Stimulated activated CD4-positive, alpha-beta T cell treated with anti-CD3 and anti-CD28 coated beads, Interleukin-15, amount 100 ng/mL, for 1 hour (primary cell): ENCODE measurements at regions not wholly inside any gene's neighbourhood (a gene's known extent, or its start where the extent isn't known, plus 50 kb on each side); places are given as distances from the start of the nearest gene placed in this dataset.

ENCODE experiments used
- DNase-seq, 2 donors: peaks; one replicate each; pipeline ENCODE4 v3.0.0-alpha.2; 2020; ENCODE audit warnings: low read depth in 1 of 2, low spot score in 1 of 2

DNA sequence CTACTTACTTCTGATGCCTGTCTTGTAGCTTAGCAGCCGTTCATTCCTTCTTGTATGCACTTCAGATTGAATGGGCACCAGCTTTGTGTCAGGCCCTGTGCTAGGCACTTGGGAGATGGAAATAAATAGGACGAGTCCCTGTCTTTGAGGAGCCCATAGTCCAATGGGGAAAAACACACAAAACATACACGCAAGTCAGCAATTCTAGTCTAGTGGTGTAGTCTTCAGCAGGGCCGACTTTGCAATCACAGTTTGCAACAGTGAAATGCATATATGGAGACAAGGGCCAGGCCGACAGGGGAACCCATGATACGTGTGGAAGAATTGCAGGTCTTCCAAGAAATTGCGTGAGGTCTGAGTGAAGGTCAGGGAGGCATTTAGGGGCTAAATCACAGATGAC lies 262.6 kb downstream of the MAF start:
- no peak for DNase-seq

DNA sequence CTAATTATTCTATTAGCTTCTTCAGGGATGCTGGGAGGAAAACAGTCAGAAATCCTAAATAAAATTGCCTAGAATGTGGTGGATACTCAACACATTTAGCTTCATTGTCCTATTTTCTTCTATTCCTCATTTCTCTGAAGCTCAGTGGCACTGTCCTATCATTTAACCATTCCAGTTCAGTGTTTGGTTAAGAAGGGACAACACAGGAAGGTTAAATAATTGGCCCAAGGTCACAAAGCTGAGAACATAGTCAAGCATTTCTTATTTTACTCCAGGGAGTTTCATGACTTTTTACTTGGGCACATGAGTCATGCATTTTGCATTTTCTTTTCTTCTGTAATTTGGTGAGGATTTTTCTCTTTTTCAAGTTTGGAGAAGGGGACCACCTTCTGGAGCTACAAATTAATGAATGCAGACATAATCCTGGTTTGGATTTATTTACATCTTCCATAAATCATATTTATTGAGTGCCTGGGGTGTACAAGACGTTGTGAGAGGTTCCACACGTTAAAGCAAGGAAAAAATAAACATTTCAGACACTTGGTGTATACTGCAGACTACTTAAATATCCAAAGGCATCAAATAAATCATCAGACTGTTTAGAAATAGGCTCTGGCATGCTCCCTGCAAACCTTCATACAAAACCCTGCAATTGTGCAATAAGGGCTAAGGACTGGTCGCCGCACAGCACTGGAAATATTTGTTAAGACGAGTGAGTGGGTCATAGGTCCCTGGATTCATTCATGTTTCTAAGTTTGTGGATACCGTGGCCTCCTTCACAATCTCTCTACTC lies 263.9 kb downstream of the MAF start:
- DNase-seq, result no peak

DNA sequence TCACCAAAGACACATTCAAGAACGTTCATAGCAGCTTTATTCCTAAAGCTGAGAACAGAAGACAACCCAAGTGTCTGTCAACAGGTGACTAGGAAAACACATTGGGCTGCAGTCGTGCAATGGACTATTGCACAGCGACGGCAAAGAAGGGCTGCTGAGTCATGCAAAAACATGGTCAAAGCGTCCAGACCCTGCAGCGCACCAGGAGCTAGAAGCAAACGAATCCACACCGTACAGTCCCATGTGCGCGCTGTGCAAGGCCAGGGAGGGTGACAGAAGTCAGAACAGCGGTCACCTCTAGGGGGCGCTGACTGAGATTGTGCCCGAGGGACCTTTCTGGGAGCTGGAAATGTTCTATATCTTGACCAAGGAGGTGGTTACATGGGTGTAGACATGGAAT lies 266.4 kb downstream of the MAF start:
- peak in 1 of 2 donors; percentile 16 for DNase-seq

DNA sequence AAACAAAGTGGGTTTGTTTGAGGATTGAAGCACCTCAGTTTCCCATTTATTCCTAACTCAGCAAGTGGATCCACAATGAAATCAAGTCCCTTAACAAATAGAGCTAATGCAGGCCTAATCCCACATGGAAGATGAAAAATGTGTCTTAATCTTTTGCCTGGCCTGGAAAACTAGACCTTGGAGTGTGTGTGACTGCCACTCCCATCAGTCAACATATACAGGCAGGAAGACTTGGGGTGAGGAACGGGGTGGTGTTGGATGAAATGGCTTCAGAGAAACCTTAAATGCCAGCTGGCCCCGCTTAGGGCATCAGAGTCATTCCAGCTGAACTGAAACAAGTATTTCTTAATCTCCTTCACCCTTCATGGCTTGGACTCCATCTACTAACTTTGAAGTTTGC lies 269.5 kb downstream of the MAF start:
- DNase-seq, result no peak

DNA sequence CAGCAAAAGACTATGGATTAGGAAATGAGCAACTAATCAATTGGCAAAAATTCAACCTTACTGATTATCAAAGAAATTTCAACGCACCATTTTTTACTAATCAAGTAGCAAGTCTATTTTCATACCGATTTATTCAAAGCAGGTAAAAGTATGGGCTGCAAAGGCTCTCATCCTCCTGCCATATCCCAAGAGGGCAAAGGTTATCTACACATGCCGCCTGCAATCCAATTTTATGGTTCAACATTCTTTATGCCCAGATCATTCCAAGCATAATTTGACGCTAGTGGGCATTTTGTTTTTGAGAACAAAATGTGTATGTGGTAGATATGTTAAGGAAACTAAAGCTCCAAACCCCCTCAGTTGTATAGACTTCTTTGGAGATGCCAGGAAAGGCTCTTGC lies 270.6 kb downstream of the MAF start:
- no peak for DNase-seq

DNA sequence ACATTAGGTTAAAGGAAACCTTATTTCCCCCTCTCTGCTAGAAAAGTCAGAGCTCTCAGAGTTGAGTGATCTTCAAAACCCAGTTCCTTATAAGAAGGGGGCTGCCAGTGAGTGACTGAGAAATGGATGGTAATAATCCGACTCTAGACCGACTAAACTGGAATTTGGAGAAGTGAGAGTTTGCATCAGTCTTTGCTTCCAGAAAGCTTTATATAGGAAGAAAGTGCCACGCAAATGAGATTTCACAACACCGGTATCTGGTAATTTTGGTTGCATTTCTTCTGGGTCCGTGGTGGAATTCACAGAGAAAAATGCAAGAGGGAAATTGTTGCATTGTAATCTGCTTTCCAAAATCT lies 271.4 kb downstream of the MAF start:
- no peak for DNase-seq

DNA sequence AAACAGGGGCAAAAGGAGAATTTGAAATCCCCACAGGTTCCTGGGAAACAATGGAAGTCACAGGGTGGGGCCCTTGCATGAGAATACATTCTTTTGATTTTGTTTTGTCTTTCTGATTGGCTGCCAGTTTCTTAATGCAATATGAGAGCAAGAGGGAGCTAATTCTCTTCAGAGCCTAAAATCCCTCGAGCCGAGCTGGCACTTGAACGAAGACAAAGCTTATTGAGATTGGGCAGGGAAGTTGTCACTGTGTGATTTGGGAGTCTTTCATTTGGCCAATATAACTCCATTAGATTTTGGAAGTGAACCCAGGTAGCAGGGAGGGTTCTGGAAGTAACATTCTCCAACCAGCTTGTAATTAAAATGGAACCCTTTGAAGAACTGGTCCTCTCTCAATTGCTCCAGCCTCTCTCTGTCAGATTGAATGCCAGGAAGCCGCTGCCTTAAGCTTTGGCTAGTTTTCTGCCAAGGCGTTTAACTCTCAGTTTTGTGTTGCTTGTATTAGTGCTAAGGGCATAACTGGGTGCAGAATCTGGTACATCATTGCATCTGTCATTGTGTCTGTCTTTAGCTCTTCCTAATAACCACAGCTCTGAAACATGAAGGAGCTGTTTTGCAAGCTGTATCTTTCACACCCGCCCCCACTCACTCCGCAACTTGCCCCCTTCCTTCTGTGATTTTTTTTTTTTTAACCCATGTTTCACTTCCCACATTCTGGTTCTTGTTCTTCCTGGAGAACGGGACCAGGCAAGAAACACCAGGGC lies 272.0 kb downstream of the MAF start:
- no peak for DNase-seq

DNA sequence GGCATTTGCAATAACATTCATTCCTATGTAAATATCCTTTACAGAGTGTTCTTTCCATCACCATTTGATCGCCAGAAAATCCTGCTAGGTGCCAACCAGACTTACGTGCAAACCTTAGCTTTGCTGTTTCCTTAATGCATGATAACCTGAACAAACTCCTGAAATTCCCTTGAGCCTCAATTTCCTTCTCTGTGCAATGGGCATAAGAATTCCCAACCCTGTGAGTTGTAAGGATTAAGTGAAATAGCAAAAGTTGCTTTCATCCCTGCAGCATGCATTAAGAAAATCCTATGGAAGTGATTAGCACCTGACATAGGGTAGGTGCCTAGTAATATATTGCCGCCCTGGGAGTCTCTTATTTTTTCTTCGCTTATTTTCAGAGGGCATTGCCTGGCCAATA lies 272.7 kb downstream of the MAF start:
- DNase-seq, result no peak

DNA sequence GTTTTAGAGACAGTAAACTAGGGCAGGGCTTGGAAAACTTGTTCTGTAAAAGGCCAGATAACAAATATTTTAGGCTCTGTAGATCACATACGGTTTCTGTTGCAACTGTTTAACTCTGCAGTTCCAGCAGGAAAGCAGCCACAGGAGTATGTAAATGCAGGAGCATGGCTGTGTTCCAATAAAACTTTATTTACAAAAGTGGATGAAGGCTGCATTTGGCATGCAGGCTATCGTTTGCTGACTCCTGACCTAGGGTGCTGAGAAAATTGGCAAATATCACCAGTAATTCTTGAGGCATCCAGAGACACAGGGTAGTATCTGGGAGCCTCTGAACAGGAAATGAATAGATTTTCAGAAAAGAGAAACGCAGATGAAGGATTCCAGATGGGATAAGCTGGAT lies 274.0 kb downstream of the MAF start:
- no peak for DNase-seq

DNA sequence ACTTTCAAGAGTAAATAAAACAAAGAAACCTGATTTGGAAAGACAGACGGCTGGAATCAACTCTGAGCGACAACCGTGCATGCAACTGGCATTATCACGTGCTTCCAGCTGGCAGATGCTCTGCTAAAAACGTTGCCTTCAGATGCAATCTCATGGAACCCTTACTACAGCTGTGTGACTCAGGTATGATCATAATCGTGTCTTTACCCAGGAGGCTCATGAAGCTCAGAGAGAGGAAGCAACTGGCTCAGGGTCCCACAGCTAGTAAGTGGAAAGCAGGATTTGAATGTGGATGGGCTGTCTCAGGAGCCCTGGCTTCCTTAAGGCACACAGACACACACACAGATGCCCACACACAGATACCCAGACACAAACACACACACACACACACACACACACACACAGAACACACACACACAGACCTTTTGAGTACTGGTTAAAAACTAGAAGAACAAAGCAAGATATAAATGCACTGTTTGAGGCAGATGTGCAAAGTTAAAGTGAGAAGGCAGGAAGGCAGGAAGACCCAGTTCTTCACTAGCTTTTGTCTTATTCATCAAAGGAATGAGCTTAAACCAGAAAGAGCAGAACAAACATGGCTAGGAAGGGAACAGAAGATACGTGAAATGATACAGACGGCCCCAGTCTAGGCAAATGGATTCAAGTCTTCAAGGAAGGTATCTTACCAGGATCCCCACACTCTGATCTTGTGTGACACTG lies 275.2 kb downstream of the MAF start:
- no peak for DNase-seq

DNA sequence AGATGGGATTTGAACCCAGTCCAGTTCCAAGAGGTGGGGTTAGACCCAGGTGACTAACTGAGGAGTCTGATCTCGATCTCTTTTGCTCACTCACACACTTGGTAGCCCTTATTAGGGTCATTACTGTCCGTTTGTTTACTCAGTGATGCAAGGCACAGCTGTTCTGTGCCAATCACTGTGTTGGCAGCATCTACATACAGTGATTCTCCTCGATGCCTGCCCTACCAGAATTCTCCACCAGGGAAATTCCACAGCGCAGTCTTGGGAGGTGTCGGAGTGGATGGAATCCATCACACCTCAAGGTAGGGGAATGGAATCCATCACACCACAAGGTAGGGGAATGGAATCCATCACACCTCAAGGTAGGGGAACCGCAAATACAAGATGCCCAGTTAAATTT lies 279.6 kb downstream of the MAF start:
- DNase-seq, result no peak

DNA sequence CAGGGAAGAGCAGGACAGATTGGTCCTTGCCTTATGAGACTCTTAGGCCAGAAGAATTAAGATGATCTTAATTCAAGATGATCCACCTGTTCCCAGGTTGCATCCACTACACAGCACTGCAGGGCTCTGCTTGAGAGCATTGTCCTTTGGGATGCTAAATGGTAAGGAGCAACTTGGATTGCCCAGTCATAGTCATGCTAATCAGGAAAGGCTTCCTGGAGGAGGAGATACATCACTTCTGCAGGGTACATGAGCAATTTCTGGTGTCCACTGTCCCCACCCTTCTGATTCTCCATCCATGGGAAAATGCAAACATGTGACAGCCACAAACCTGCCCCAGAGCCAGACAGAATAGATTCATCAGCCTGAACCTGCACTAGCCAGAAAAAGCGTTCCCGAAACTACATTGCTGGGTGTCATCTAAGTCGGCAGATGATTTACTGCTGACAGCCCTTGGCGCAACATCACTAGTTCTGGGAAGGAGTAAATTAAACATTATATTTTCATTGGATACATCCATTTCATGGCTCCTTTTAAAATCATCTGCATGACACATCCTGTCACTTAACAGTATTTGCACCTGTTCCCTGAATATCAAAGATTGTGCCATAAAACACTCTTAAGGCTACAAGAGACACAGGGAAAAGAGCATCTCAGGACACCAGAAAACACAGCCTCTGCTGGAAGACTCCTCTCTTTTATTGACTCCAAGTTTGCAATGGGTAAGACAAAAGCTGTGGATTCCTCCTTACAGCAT lies 282.2 kb downstream of the MAF start:
- no peak for DNase-seq

DNA sequence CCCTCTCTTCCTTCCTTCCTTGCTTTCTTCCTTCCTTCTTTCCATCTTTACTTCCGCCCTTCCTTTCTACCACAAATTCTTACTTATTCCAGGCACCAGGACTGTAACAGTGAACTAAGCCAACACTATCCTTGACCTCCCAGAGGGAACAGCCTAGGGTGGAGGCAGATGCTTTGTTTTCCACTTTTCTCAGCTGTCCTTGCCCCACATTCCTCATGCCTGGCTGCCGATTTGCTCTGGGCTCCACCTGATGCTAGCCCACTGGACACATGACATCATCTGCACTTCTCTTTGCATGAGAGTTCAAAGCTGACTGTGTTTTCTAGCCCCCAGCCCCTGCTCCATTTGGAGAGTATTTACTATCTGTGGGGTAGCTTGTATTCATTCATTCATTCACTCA lies 283.0 kb downstream of the MAF start:
- DNase-seq, result no peak

DNA sequence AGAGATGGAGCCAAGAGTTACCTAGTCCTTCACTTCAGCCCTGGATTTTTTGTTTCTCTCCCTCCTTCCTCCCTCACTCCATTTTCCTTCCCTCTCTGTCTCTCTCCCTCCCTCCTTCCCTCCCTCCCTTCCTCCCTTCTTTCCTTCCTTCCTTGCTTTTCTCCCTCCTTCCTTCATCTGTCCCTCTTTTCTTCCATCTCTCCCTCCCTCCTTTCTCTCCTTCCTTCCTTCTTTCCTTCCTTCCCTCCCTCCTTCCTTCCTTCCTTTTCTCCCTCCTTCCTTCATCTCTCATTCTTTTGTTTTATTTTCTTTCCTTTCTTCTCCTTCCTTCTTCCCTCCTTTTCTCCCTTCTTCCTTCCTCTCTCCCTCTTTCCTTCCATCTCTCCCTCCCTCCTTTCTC lies 283.5 kb downstream of the MAF start:
- DNase-seq, result no peak

DNA sequence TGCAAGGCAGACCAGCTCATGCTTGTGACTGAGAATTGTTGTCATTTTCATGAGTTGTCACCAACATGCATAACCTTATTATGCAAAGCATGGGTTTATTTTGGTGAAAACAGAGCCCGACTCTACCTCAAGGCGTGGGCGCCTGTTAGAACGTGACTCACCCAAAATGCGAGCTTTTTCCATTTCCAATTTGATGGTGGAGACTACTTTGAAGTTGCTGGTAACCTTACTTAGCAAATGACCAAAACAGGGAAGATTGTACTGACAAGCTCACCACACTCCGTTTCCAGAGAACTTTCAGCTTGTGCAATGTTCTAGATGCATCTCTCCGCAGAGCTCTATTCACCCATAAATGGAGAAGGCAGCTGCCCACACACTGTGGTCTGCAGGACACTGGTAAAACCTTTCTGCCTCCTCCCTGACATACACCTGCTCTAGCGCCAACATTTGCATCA lies 284.5 kb downstream of the MAF start:
- peak in 1 of 2 donors; percentile 33 for DNase-seq

DNA sequence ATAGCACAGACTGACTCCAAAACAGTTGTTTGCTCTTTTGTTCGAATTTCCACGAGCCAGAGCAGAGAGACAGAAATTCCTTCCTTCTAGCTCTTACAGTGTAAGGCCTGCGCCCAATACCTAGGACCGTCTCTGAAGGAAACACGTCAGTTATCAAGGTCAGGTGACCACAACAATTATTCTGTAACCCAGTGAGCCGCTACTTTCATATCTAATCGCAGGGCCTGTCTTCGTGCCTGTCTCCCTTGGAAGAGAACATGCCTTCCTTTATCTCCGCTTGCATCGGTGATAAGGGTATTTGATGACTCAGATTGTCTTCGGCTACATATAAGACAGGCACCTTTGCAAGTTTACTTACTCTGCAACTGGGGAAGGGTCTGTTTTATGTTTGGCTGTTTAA lies 288.0 kb downstream of the MAF start:
- DNase-seq, result no peak

DNA sequence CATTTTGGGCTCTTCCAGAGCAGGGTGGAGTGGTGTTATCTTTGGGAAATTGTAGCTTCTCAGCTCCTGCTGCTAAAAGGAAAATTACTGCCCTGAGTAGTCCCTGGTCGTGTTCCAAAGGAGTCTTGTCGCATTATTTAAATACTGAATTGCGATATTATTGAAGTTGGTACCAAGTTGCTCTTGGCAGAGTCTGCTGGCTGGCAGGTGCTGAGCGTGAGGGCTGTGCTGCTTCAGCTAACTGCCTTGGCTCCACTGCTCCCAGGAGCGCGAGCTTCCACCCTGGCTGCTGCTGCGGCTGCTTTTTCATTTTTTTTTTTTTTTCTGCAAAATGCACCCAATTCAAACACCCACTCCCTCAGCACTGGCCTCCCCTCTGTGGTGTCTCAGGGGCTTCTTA lies 289.8 kb downstream of the MAF start:
- DNase-seq, result no peak

DNA sequence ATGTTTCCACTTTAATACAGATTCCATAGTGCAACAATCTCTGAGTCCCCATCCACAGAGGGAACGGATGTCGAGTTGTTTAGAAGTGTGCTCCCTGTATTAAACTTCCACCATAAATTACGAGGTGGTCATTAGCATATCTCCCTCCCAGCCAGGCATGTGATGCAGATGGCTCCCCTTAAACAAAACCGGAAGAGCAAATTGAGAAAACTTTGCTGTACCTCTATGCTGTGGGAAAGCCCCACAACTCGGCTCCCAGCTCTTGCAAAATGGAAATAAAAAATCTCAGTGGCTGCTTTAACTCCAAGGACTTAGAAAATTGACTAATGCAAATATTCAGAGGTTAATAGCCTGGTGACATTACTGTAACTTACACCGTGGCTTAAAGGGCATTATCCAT lies 290.9 kb downstream of the MAF start:
- DNase-seq, result no peak

DNA sequence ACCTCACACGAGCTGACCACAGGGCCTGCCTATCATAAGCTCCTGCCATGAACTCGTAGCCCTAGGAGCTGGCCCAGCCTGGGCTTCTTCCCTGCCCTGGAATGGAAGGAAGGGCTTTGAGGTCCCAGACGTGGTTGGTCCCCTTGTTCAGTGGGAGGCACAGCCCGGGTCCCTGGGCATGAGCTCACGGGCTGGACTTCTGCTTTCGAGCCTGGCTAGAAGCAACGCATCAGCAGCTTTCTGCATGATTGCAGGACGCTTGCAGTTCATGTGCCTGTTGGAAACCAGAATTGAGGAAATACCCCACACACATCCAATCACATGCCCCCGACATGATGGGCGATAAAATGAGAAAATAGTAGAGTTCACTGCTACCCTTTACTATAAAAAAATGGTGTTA lies 293.3 kb downstream of the MAF start:
- no peak for DNase-seq

DNA sequence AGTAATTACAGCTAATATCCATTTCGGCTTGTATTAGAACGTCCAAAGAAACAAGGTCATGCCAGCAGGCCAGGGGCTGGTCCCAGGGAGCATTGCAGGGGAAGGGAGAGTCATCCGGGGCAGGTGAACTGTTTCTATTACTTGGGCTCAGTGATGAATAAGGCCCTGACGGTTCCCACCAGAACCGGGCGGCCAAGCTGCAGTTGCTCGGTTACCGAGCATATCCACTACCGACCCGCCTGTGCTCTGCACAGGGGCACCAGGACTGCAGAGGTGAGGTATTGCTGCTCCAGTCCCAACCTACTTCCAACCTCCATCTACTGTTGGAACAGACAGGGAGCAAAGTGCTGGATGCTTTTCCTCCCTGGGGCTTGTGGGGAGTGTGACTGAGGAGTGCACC lies 295.5 kb downstream of the MAF start:
- no peak for DNase-seq

DNA sequence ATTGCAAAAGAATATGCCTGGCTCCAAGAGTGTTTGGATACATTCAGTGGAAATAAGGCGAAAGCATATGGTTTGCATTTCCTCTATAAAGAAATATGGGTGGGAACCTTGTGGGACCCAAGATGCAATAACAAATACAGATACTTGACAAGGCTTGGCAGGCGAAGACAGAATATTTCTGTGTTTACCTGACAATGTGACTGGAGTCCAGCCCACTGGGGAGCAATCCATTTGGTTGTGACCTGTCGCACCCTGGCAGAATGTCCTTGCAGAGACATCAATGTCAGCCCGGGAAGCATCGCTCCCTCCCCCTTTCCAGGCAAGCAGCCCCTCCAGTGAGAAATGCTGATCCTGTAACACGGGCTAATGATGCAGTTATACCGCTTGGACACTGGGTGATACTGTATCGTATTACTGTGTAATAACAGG lies 296.6 kb downstream of the MAF start:
- no peak for DNase-seq
